ENCODE measurements at regions not wholly inside any gene's neighbourhood (a gene's known extent, or its start where the extent isn't known, plus 50 kb on each side); places are given as distances from the start of the nearest gene placed in this dataset.

- Histone ChIP-seq H3K9me3 (no peaks in the 10 kb centered on the region), H3K36me3 (no peaks in the 10 kb centered on the region), H3K4me3 (no peak overlapping the region), H3K27ac (no peak overlapping the region), H3K4me1 (no peaks in the 10 kb centered on the region), H3K27me3 (no peaks in the 10 kb centered on the region)
- ATAC-seq = no peak
- no peak for TF ChIP-seq POLR2A (IDR thresholded peaks at IDR 0.05)
- TF ChIP-seq EP300 (IDR thresholded peaks at IDR 0.05) = no peak
- TF ChIP-seq POLR2AphosphoS5 (IDR thresholded peaks at IDR 0.05) = no peak
- TF ChIP-seq, protein P1, sequence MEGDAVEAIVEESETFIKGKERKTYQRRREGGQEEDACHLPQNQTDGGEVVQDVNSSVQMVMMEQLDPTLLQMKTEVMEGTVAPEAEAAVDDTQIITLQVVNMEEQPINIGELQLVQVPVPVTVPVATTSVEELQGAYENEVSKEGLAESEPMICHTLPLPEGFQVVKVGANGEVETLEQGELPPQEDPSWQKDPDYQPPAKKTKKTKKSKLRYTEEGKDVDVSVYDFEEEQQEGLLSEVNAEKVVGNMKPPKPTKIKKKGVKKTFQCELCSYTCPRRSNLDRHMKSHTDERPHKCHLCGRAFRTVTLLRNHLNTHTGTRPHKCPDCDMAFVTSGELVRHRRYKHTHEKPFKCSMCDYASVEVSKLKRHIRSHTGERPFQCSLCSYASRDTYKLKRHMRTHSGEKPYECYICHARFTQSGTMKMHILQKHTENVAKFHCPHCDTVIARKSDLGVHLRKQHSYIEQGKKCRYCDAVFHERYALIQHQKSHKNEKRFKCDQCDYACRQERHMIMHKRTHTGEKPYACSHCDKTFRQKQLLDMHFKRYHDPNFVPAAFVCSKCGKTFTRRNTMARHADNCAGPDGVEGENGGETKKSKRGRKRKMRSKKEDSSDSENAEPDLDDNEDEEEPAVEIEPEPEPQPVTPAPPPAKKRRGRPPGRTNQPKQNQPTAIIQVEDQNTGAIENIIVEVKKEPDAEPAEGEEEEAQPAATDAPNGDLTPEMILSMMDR (IDR thresholded peaks at IDR 0.05) = no peak
- WGBS, 2 donors (ENCODE audit: low coverage in 1 of 2) = no CpG with 5 or more reads among the region's 2 CpGs
Observed at GRCh38 chr4:79748835-79749234, 324.2 kb downstream of the ANTXR2 start.

DNA sequence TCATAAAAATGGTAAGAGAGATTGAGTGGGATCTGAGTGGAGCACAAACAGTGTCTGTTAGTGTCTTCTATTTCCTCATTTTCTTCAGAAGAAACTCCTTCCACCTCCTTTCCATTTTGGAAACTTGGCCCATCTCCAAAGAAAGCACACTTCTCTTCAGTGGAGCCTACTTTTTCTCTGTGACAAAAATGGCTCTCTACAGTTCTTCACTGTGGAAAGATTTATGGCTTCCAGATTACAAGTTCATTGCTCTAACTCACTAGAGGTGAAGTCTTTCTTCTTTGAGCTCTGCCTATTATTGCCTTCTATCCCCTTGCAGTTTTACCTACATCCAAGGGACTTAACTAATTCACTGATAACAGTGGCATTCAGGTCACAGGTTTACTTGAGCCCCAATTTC, 325.8 kb downstream of the ANTXR2 start:
- no peak overlapping the region for H3K4me3 ChIP-seq
- H3K9me3 ChIP-seq = no peaks in the 10 kb centered on the region
- no peak overlapping the region for H3K27ac ChIP-seq
- H3K4me1 ChIP-seq = no peaks in the 10 kb centered on the region
- H3K27me3 ChIP-seq = no peaks in the 10 kb centered on the region
- TF ChIP-seq EP300 (IDR thresholded peaks at IDR 0.05) (no peak), POLR2AphosphoS5 (IDR thresholded peaks at IDR 0.05) (no peak), POLR2A (IDR thresholded peaks at IDR 0.05) (no peak)
- TF ChIP-seq, protein P1 (IDR thresholded peaks at IDR 0.05) = no peak
- no peak for ATAC-seq
- no peaks in the 10 kb centered on the region for H3K36me3 ChIP-seq

DNA sequence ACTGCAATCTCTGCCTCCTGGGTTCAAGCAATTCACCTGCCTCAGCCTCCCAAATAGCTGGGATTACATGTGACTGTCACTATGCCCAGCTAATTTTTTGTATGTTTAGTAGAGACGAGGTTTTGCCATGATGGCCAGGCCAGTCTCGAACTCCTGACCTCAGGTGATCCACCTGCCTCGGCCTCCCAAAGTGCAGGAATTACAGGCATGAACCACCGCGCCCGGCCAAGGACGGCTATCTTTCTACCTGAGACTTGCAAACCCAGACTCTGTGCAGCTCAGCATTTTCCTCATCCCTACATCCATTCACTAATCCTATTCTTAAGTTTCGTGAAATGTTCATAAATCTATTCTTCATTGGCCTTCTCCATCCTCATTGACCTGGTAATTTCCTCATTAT, 330.0 kb downstream of the ANTXR2 start:
- Histone ChIP-seq H3K4me1 (no peaks in the 10 kb centered on the region), H3K36me3 (no peaks in the 10 kb centered on the region), H3K27ac (no peak overlapping the region), H3K9me3 (no peaks in the 10 kb centered on the region), H3K4me3 (no peak overlapping the region), H3K27me3 (no peaks in the 10 kb centered on the region)
- ATAC-seq = no peak
- WGBS, 2 donors (ENCODE audit: low coverage in 1 of 2) = 85 to 98% methylated on average over 6 to 7 of the region's 8 CpGs
- TF ChIP-seq POLR2A (IDR thresholded peaks at IDR 0.05) (no peak), POLR2AphosphoS5 (IDR thresholded peaks at IDR 0.05) (no peak), EP300 (IDR thresholded peaks at IDR 0.05) (no peak)
- TF ChIP-seq, protein P1 (IDR thresholded peaks at IDR 0.05) = no peak

DNA sequence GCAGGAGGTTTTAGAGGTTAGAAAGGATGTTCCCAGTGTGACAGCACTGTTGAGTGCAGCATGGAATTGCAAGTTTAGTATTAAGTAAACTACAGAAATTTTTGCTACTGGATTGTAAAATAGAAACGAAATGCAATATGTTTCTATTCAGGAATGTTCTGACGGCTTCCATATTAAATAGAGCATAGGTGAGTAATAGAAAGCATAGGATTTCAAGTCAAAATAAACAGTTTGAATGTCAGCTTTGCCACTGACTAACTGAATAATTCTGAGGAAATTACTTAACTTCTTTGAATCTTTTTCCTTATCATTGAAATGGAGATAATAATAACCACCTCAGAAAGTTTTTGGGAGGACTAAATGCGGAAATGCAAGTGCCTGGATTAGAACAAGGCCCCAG, 331.9 kb upstream of the GK2 start:
- Histone ChIP-seq H3K4me3 (no peak overlapping the region), H3K27ac (no peak overlapping the region), H3K9me3 (no peaks in the 10 kb centered on the region), H3K36me3 (no peaks in the 10 kb centered on the region), H3K27me3 (no peaks in the 10 kb centered on the region), H3K4me1 (no peaks in the 10 kb centered on the region)
- 50 to 72% methylated on average over 3 of the region's 3 CpGs for WGBS, 2 donors (ENCODE audit: low coverage in 1 of 2)
- TF ChIP-seq, protein P1 (IDR thresholded peaks at IDR 0.05) = no peak
- TF ChIP-seq EP300 (IDR thresholded peaks at IDR 0.05) = no peak
- no peak for TF ChIP-seq POLR2AphosphoS5 (IDR thresholded peaks at IDR 0.05)
- TF ChIP-seq POLR2A (IDR thresholded peaks at IDR 0.05) = no peak
- ATAC-seq = no peak

GRCh38 chr4:79723507-79723906, 315.5 kb upstream of the GK2 start:
- H3K27ac ChIP-seq = no peak overlapping the region
- H3K27me3 ChIP-seq = no peaks in the 10 kb centered on the region
- H3K9me3 ChIP-seq = no peaks in the 10 kb centered on the region
- TF ChIP-seq POLR2AphosphoS5 (IDR thresholded peaks at IDR 0.05) (no peak), EP300 (IDR thresholded peaks at IDR 0.05) (no peak), POLR2A (IDR thresholded peaks at IDR 0.05) (no peak)
- TF ChIP-seq, protein P1 (IDR thresholded peaks at IDR 0.05) = no peak
- WGBS, 2 donors (ENCODE audit: low coverage in 1 of 2) = 63 to 90% methylated on average over 4 to 6 of the region's 15 CpGs
- peaks cover 0 to 17% (median 0%) of the 10 kb centered on the region in 3 donors for H3K4me1 ChIP-seq
- H3K36me3 ChIP-seq = no peaks in the 10 kb centered on the region
- no peak for ATAC-seq
- H3K4me3 ChIP-seq = no peak overlapping the region

Measured in gastroesophageal sphincter (tissue), 4 donors.